Lower leg skin (tissue), 3 donors: ENCODE measurements at regions not wholly inside any gene's neighbourhood (a gene's known extent, or its start where the extent isn't known, plus 50 kb on each side); places are given as distances from the start of the nearest gene placed in this dataset.

Source experiments
- POLR2A ChIP-seq, 2 donors: fragments of 450-650 bp; IDR thresholded peaks; one replicate each; pipeline ENCODE4 v1.6.1; 2016 to 2017; ENCODE audit warnings: antibody characterized with exemption in 2 of 2, mild to moderate bottlenecking in 1 of 2, moderate library complexity in 1 of 2
- TF ChIP-seq, protein P1 (sequence below), 3 donors: fragments of 450-650 bp; IDR thresholded peaks; one replicate each; pipeline ENCODE4 v1.5.1; 2016; ENCODE audit warnings: antibody characterized with exemption in 3 of 3, mild to moderate bottlenecking in 3 of 3, moderate library complexity in 2 of 3

DNA sequence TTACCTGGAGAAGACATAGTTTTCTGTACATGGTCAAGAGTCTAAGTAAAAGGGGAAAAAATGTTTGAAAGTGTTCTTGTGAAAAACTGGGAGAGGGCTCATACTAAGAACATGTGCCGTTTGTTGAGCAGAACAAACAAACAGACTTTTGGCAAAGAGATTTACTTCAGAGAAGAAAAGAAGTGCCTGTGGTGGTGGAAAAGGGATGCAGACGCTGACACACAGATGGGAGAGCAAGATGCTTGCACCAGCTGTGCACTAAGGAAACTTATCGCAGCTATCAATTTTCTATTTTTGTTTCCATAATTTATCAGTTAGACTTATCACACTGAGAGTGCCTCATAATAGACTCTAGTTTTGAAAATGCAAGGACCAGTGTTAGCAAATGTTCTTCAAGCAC, 259.6 kb upstream of the PDZRN3 start:
- TF ChIP-seq, protein P1, sequence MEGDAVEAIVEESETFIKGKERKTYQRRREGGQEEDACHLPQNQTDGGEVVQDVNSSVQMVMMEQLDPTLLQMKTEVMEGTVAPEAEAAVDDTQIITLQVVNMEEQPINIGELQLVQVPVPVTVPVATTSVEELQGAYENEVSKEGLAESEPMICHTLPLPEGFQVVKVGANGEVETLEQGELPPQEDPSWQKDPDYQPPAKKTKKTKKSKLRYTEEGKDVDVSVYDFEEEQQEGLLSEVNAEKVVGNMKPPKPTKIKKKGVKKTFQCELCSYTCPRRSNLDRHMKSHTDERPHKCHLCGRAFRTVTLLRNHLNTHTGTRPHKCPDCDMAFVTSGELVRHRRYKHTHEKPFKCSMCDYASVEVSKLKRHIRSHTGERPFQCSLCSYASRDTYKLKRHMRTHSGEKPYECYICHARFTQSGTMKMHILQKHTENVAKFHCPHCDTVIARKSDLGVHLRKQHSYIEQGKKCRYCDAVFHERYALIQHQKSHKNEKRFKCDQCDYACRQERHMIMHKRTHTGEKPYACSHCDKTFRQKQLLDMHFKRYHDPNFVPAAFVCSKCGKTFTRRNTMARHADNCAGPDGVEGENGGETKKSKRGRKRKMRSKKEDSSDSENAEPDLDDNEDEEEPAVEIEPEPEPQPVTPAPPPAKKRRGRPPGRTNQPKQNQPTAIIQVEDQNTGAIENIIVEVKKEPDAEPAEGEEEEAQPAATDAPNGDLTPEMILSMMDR (IDR thresholded peaks at IDR 0.05), result no peak
- no peak for TF ChIP-seq POLR2A (IDR thresholded peaks at IDR 0.05)
